Neural cell (in vitro differentiated cells): ENCODE measurements at regions not wholly inside any gene's neighbourhood (a gene's known extent, or its start where the extent isn't known, plus 50 kb on each side); places are given as distances from the start of the nearest gene placed in this dataset.

Experiments
- H2AFZ ChIP-seq: fragments of 200-600, 300-800 bp; sonication (generic), shearing (Covaris generic); 2 replicates; pipeline ENCODE4 v1.6.0; 2014; ENCODE audit warnings: low read depth, mild to moderate bottlenecking, antibody characterized with exemption, low read length, moderate library complexity
- H3F3A ChIP-seq: fragments of 200-600 bp; shearing (Covaris generic); 2 replicates; pipeline ENCODE4 v1.6.1; 2016; ENCODE audit warnings: mild to moderate bottlenecking, moderate library complexity, mixed read lengths, antibody characterized with exemption, low read length; ENCODE audit not compliant: insufficient read depth, poor library complexity, severe bottlenecking
- H3K27ac ChIP-seq: fragments of 200-600, 300-800 bp; sonication (generic), shearing (Covaris generic); 2 replicates; pipeline ENCODE4 v1.5.1; 2014; ENCODE audit warnings: mild to moderate bottlenecking, low read length, moderate library complexity
- H3K27me3 ChIP-seq: fragments of 300-800, 200-600 bp; sonication (generic), shearing (Covaris generic); 2 replicates; pipeline ENCODE4 v1.6.0; 2014; ENCODE audit warnings: mild to moderate bottlenecking, low read depth, low read length, moderate library complexity; ENCODE audit not compliant: insufficient read depth
- H3K36me3 ChIP-seq: fragments of 300-800, 200-600 bp; sonication (generic), shearing (Covaris generic); 2 replicates; pipeline ENCODE4 v1.5.1; 2014; ENCODE audit warnings: mild to moderate bottlenecking, antibody characterized with exemption, low read length, moderate library complexity; ENCODE audit not compliant: insufficient read depth
- H3K4me2 ChIP-seq: fragments of 300-800, 200-600 bp; sonication (generic), shearing (Covaris generic); 2 replicates; pipeline ENCODE4 v1.6.0; 2014; ENCODE audit warnings: mild to moderate bottlenecking, low read length
- H3K4me3 ChIP-seq: fragments of 300-800, 200-600 bp; sonication (generic), shearing (Covaris generic); 2 replicates; pipeline ENCODE4 v1.5.1; 2014; ENCODE audit warnings: mild to moderate bottlenecking, low read length, moderate library complexity
- H3K79me2 ChIP-seq: fragments of 200-600 bp; shearing (Covaris generic); replicated peaks from 2 replicates; pipeline ENCODE4 v1.6.0; 2014; ENCODE audit warnings: mild to moderate bottlenecking, low read length, moderate library complexity; ENCODE audit not compliant: insufficient read depth
- H3K9ac ChIP-seq: fragments of 300-800, 200-600 bp; sonication (generic), shearing (Covaris generic); 2 replicates; pipeline ENCODE4 v1.6.1; 2016; ENCODE audit warnings: mild to moderate bottlenecking, low read length, mixed read lengths
- H3K9me2 ChIP-seq: fragments of 200-600 bp; shearing (Covaris generic); 2 replicates; pipeline ENCODE4 v1.6.1; 2016; ENCODE audit warnings: mild to moderate bottlenecking, low read length, mixed read lengths; ENCODE audit not compliant: insufficient read depth
- H3K9me3 ChIP-seq: fragments of 200-600, 300-800 bp; sonication (generic), shearing (Covaris generic); 2 replicates; pipeline ENCODE4 v1.6.1; 2016; ENCODE audit warnings: mild to moderate bottlenecking, mixed run types, low read length, moderate library complexity, mixed read lengths
- H4K20me1 ChIP-seq: fragments of 200-600 bp; shearing (Covaris generic); 2 replicates; pipeline ENCODE4 v1.6.1; 2016; ENCODE audit warnings: mild to moderate bottlenecking, mixed run types; ENCODE audit not compliant: insufficient read depth
- CTCF ChIP-seq: fragments of 450-650 bp; IDR thresholded peaks from 2 replicates; pipeline ENCODE4 v1.5.1; 2014; ENCODE audit warnings: antibody characterized with exemption, mild to moderate bottlenecking, moderate library complexity; ENCODE audit not compliant: poor library complexity, severe bottlenecking
- POLR2AphosphoS5 ChIP-seq: IDR thresholded peaks from 2 replicates; pipeline ENCODE4 v1.6.1; 2012
- RAD21 ChIP-seq: fragments of 450-650 bp; conservative IDR thresholded peaks from 2 replicates; pipeline ENCODE4 v1.6.1; 2014; ENCODE audit warnings: antibody characterized with exemption, mild to moderate bottlenecking, moderate library complexity
- REST ChIP-seq: IDR thresholded peaks from 2 replicates; pipeline ENCODE4 v1.6.1; 2012; ENCODE audit warnings: borderline replicate concordance
- SMC3 ChIP-seq: fragments of 450-650 bp; conservative IDR thresholded peaks from 2 replicates; pipeline ENCODE4 v1.6.1; 2014; ENCODE audit warnings: antibody characterized with exemption, mild to moderate bottlenecking, moderate library complexity; ENCODE audit not compliant: poor library complexity

GRCh38 chr11:91041626-91042025 lies 818.8 kb upstream of the CHORDC1 start:
- Histone ChIP-seq H3K4me3 (no peak overlapping the region), H2AFZ (no peak overlapping the region), H4K20me1 (no peaks in the 10 kb centered on the region), H3K9me2 (no peaks in the 10 kb centered on the region), H3K4me2 (no peak overlapping the region), H3K9ac (no peak overlapping the region), H3F3A (no peaks in the 10 kb centered on the region), H3K79me2 (no peaks in the 10 kb centered on the region), H3K27ac (no peak overlapping the region), H3K36me3 (no peaks in the 10 kb centered on the region), H3K9me3 (no peaks in the 10 kb centered on the region), H3K27me3 (no peaks in the 10 kb centered on the region)
- peak; percentile 71 for TF ChIP-seq SMC3
- TF ChIP-seq RAD21, result peak; percentile 67
- TF ChIP-seq CTCF, result peak; percentile 64
- no peak for TF ChIP-seq REST

GRCh38 chr11:91023731-91024130 lies 800.9 kb upstream of the CHORDC1 start:
- Histone ChIP-seq H3K79me2 (no peaks in the 10 kb centered on the region), H3K4me3 (no peak overlapping the region), H3K9ac (no peak overlapping the region), H3K9me3 (no peaks in the 10 kb centered on the region), H3K27me3 (no peaks in the 10 kb centered on the region), H2AFZ (no peak overlapping the region), H3F3A (no peaks in the 10 kb centered on the region), H3K9me2 (no peaks in the 10 kb centered on the region), H3K36me3 (no peaks in the 10 kb centered on the region), H3K27ac (no peak overlapping the region), H4K20me1 (no peaks in the 10 kb centered on the region), H3K4me2 (no peak overlapping the region)
- TF ChIP-seq POLR2AphosphoS5, result no peak
- no peak for TF ChIP-seq REST
- TF ChIP-seq RAD21, result no peak
